Stomach (tissue), 4 donors: ENCODE measurements at regions not wholly inside any gene's neighbourhood (a gene's known extent, or its start where the extent isn't known, plus 50 kb on each side); places are given as distances from the start of the nearest gene placed in this dataset.

ENCODE experiments used
- CTCF ChIP-seq, 7 experiments: fragments of 450-650 bp in 4 of 7; fragments of 200-600 bp in 3 of 7; sonication (generic) in 3 of 7; IDR thresholded peaks; one replicate each; pipeline ENCODE4 v1.5.1; 2016 to 2019; ENCODE audit warnings: antibody characterized with exemption in 7 of 7, control low read depth in 2 of 7, mild to moderate bottlenecking in 1 of 7
- POLR2A ChIP-seq, 4 donors: fragments of 450-650 bp; IDR thresholded peaks; one replicate each; pipeline ENCODE4 v1.6.1; 2016; ENCODE audit warnings: antibody characterized with exemption in 4 of 4, control low read depth in 2 of 4, mild to moderate bottlenecking in 1 of 4, moderate library complexity in 1 of 4

GRCh38 chr9:25284365-25284764 is 393.9 kb downstream of the TUSC1 start:
- TF ChIP-seq POLR2A (IDR thresholded peaks at IDR 0.05) (no peak), CTCF (IDR thresholded peaks at IDR 0.05) (no peak)
